Upper lobe of left lung (tissue), 6 donors: ENCODE measurements at regions not wholly inside any gene's neighbourhood (a gene's known extent, or its start where the extent isn't known, plus 50 kb on each side); places are given as distances from the start of the nearest gene placed in this dataset.

Experiments used
- ATAC-seq, 2 donors: fragments of 200-7000 bp; cut with Tn5 transposase; one replicate each; pipeline ENCODE4 v1.9.1; 2022; ENCODE audit warnings: mild to moderate bottlenecking in 2 of 2, moderate library complexity in 2 of 2; ENCODE audit not compliant: low FRiP score in 2 of 2
- DNase-seq, 2 donors: peaks; one replicate each; pipeline ENCODE4 v3.0.0-alpha.2; 2019 to 2020
- H3K27ac ChIP-seq, 4 donors: fragments of 200-600 bp; sonication (generic); one replicate each; pipeline ENCODE4 v1.5.1; 2016 to 2019
- H3K27me3 ChIP-seq, 4 donors: fragments of 200-600 bp; sonication (generic); one replicate each; pipeline ENCODE4 v1.5.1; 2017 to 2019
- H3K36me3 ChIP-seq, 4 donors: fragments of 200-600 bp; sonication (generic); one replicate each; pipeline ENCODE4 v1.5.1; 2016 to 2019
- H3K4me1 ChIP-seq, 4 donors: fragments of 200-600 bp; sonication (generic); one replicate each; pipeline ENCODE4 v1.5.1; 2018 to 2019
- H3K4me3 ChIP-seq, 4 donors: fragments of 200-600 bp; sonication (generic); one replicate each; pipeline ENCODE4 v1.5.1; 2017 to 2019; ENCODE audit warnings: mild to moderate bottlenecking in 2 of 4, moderate library complexity in 1 of 4
- H3K9me3 ChIP-seq, 4 donors: fragments of 200-600 bp; sonication (generic); one replicate each; pipeline ENCODE4 v1.5.1; 2018 to 2019
- EP300 ChIP-seq, 4 donors: sonication (generic); formaldehyde crosslinking; IDR thresholded peaks; one replicate each; pipeline ENCODE4 v1.5.1; 2017; ENCODE audit warnings: antibody characterized with exemption in 4 of 4, control low read depth in 2 of 4
- POLR2A ChIP-seq, 4 donors: fragments of 450-650 bp; IDR thresholded peaks; one replicate each; pipeline ENCODE4 v1.5.1; 2016 to 2017; ENCODE audit warnings: antibody characterized with exemption in 4 of 4, mild to moderate bottlenecking in 2 of 4
- POLR2AphosphoS5 ChIP-seq, 2 donors: sonication (generic); formaldehyde crosslinking; IDR thresholded peaks; one replicate each; pipeline ENCODE4 v1.5.1; 2017; ENCODE audit warnings: antibody characterized with exemption in 2 of 2
- WGBS, 2 donors: methylation state at CpG; one replicate each; pipeline ENCODE4 v1.1.5; 2017 to 2018; 5-methylcytosine and 5-hydroxymethylcytosine counted together
- TF ChIP-seq, protein P1 (sequence below), 6 experiments: fragments of 450-650 bp in 4 of 6; fragments of 200-600 bp in 2 of 6; sonication (generic) in 2 of 6; IDR thresholded peaks; one replicate each; pipeline ENCODE4 v1.5.1; 2016 to 2019; ENCODE audit warnings: antibody characterized with exemption in 6 of 6
- donor health status: DM: no; HTN: no; CAD: no; lungs with moderate emphysema.
- donor health status: DM: no; HTN: yes; CAD: no; lungs with severe emphysema.

- 34 to 39% methylated on average over 5 of the region's 5 CpGs for WGBS, 2 donors
These were observed 124.3 kb upstream of the RASGEF1B start for GRCh38 chr4:81595798-81596610.

DNA sequence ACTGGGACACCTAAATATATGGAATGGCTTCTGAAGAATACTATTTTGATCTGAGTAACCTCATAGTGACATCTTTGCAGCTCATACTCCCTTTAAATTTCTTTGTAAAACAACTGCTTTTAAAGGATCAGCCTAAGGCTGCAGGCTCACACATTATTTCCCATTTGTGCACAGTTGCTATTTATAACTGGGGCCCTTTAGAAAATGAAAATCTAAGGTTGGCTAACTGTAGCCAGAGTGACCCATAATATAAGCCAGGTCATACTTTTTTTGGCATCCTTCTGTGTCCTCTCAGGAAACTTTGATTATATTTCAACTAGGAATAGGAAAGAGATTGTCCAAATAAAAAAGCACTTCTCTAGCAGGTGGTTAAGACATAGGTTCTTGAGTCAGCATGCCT is 123.6 kb upstream of the RASGEF1B start:
- TF ChIP-seq POLR2A (IDR thresholded peaks at IDR 0.05), result no peak
- no peak for TF ChIP-seq POLR2AphosphoS5 (IDR thresholded peaks at IDR 0.05)
- no peak for TF ChIP-seq EP300 (IDR thresholded peaks at IDR 0.05)
- TF ChIP-seq, protein P1, sequence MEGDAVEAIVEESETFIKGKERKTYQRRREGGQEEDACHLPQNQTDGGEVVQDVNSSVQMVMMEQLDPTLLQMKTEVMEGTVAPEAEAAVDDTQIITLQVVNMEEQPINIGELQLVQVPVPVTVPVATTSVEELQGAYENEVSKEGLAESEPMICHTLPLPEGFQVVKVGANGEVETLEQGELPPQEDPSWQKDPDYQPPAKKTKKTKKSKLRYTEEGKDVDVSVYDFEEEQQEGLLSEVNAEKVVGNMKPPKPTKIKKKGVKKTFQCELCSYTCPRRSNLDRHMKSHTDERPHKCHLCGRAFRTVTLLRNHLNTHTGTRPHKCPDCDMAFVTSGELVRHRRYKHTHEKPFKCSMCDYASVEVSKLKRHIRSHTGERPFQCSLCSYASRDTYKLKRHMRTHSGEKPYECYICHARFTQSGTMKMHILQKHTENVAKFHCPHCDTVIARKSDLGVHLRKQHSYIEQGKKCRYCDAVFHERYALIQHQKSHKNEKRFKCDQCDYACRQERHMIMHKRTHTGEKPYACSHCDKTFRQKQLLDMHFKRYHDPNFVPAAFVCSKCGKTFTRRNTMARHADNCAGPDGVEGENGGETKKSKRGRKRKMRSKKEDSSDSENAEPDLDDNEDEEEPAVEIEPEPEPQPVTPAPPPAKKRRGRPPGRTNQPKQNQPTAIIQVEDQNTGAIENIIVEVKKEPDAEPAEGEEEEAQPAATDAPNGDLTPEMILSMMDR (IDR thresholded peaks at IDR 0.05), result no peak
- Histone ChIP-seq H3K4me1 (peaks cover 6 to 24% (median 10%) of the 10 kb centered on the region in 4 donors), H3K36me3 (no peaks in the 10 kb centered on the region), H3K4me3 (no peak overlapping the region), H3K9me3 (no peaks in the 10 kb centered on the region), H3K27me3 (no peaks in the 10 kb centered on the region), H3K27ac (no peak overlapping the region)
- ATAC-seq (no peak), DNase-seq (no peak)

More at GRCh38 chr4:81595798-81596610, 124.3 kb upstream of the RASGEF1B start:
- Histone ChIP-seq H3K4me1 (peaks cover 6 to 24% (median 10%) of the 10 kb centered on the region in 4 donors), H3K36me3 (no peaks in the 10 kb centered on the region), H3K27me3 (no peaks in the 10 kb centered on the region), H3K4me3 (no peak overlapping the region), H3K9me3 (no peaks in the 10 kb centered on the region), H3K27ac (no peak overlapping the region)
- TF ChIP-seq POLR2A (IDR thresholded peaks at IDR 0.05) (no peak), EP300 (IDR thresholded peaks at IDR 0.05) (no peak), POLR2AphosphoS5 (IDR thresholded peaks at IDR 0.05) (no peak)
- TF ChIP-seq, protein P1 (IDR thresholded peaks at IDR 0.05), result no peak
- ATAC-seq (no peak), DNase-seq (no peak)

DNA sequence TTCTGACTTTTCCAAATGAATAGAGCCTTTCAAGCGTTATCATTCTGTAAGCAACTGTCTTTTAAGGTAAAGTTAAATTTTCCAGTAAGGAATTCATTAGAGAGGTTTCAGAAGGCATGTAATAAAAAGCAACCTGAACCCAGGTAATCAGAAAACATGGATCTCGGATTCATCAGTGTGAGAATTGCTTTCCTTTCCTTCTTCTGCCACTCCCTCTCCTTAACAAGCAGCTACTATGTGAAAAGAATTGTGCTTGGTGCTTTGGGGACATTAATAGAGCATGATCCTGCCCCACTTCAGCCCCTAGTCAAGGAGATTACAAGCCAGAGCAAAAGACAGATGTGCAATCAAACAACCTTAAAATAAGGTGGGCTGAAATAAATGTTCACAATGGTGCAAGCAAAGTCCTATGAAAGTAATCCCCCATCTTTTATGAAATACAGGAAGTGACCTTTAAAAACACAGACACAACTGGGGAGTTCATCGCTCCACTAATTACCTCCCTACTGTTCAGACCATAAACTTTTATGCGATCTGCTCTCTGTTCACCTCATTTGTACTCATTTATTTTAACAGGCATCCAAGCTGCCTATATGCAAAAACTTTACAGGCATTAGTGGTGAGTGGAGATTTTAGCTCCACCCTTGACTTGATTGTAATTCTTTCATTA is 122.9 kb upstream of the RASGEF1B start:
- H3K36me3 ChIP-seq, result no peaks in the 10 kb centered on the region
- TF ChIP-seq, protein P1 (IDR thresholded peaks at IDR 0.05), result no peak
- TF ChIP-seq POLR2A (IDR thresholded peaks at IDR 0.05) (no peak), EP300 (IDR thresholded peaks at IDR 0.05) (no peak), POLR2AphosphoS5 (IDR thresholded peaks at IDR 0.05) (no peak)
- H3K27ac ChIP-seq, result no peak overlapping the region
- no peaks in the 10 kb centered on the region for H3K27me3 ChIP-seq
- H3K9me3 ChIP-seq, result no peaks in the 10 kb centered on the region
- WGBS, 2 donors, result 81 to 84% methylated on average over 4 of the region's 4 CpGs
- ATAC-seq (no peak), DNase-seq (no peak)
- H3K4me1 ChIP-seq, result peaks cover 4 to 24% (median 10%) of the 10 kb centered on the region in 4 donors
- no peak overlapping the region for H3K4me3 ChIP-seq

GRCh38 chr4:81592701-81593100 is 121.0 kb upstream of the RASGEF1B start:
- ATAC-seq (no peak), DNase-seq (no peak)
- H3K9me3 ChIP-seq, result no peaks in the 10 kb centered on the region
- H3K4me3 ChIP-seq, result no peak overlapping the region
- H3K36me3 ChIP-seq, result no peaks in the 10 kb centered on the region
- no peaks in the 10 kb centered on the region for H3K27me3 ChIP-seq
- 94 to 100% methylated on average over 2 of the region's 2 CpGs for WGBS, 2 donors
- H3K4me1 ChIP-seq, result peaks cover 0 to 16% (median 10%) of the 10 kb centered on the region in 4 donors
- TF ChIP-seq, protein P1 (IDR thresholded peaks at IDR 0.05), result no peak
- TF ChIP-seq POLR2AphosphoS5 (IDR thresholded peaks at IDR 0.05), result no peak
- TF ChIP-seq EP300 (IDR thresholded peaks at IDR 0.05), result no peak
- no peak for TF ChIP-seq POLR2A (IDR thresholded peaks at IDR 0.05)
- H3K27ac ChIP-seq, result no peak overlapping the region
